KMS-11 (cell line): ENCODE measurements at regions not wholly inside any gene's neighbourhood (a gene's known extent, or its start where the extent isn't known, plus 50 kb on each side); places are given as distances from the start of the nearest gene placed in this dataset.
"Not testable (repeated sequence)": the region's sequence is repeated elsewhere in the genome, so short reads cannot be mapped to it uniquely, and the experiment has no call there.

Experiments
- H2AFZ ChIP-seq: fragments of 200-600 bp; sonication (generic); 2 replicates; pipeline ENCODE4 v1.6.1; 2016; ENCODE audit warnings: antibody characterized with exemption, mixed run types, low read depth
- H3K27ac ChIP-seq: fragments of 200-600 bp; sonication (generic); 2 replicates; pipeline ENCODE4 v1.6.1; 2016; ENCODE audit warnings: mild to moderate bottlenecking, mixed run types
- H3K27me3 ChIP-seq: fragments of 200-600 bp; sonication (generic); 2 replicates; pipeline ENCODE4 v1.6.1; 2017; ENCODE audit warnings: mild to moderate bottlenecking, low read depth, mixed run types, moderate library complexity; ENCODE audit not compliant: insufficient read depth
- H3K36me3 ChIP-seq: fragments of 200-600 bp; sonication (generic); 2 replicates; pipeline ENCODE4 v1.6.1; 2017; ENCODE audit warnings: mild to moderate bottlenecking, mixed run types; ENCODE audit not compliant: insufficient read depth
- H3K4me1 ChIP-seq: fragments of 200-600 bp; sonication (generic); 2 replicates; pipeline ENCODE4 v1.6.1; 2016; ENCODE audit warnings: mild to moderate bottlenecking, low read depth, mixed run types; ENCODE audit not compliant: poor library complexity, severe bottlenecking
- H3K4me2 ChIP-seq: fragments of 200-600 bp; sonication (generic); 2 replicates; pipeline ENCODE4 v1.7.0; 2016; ENCODE audit warnings: mild to moderate bottlenecking, mixed run types
- H3K4me3 ChIP-seq: fragments of 200-600 bp; sonication (generic); IDR thresholded peaks from 2 replicates; pipeline ENCODE4 v1.6.1; 2017; ENCODE audit warnings: low read depth, low read length, mixed read lengths; ENCODE audit not compliant: insufficient read depth
- H3K79me2 ChIP-seq: fragments of 200-600 bp; sonication (generic); 2 replicates; pipeline ENCODE4 v1.6.1; 2016; ENCODE audit warnings: low read depth, mixed run types; ENCODE audit not compliant: insufficient read depth
- H3K9ac ChIP-seq: fragments of 200-600 bp; sonication (generic); 2 replicates; pipeline ENCODE4 v1.6.1; 2016; ENCODE audit warnings: mild to moderate bottlenecking, mixed run types
- H4K20me1 ChIP-seq: fragments of 200-600 bp; sonication (generic); 2 replicates; pipeline ENCODE4 v1.6.1; 2016; ENCODE audit warnings: mild to moderate bottlenecking, mixed run types; ENCODE audit not compliant: insufficient read depth
- TF ChIP-seq, protein P1 (sequence below): fragments of 200-600 bp; sonication (generic); conservative IDR thresholded peaks from 2 replicates; pipeline ENCODE4 v1.6.1; 2017; ENCODE audit warnings: low read depth, mild to moderate bottlenecking, antibody characterized with exemption, low read length, moderate library complexity, mixed read lengths

DNA sequence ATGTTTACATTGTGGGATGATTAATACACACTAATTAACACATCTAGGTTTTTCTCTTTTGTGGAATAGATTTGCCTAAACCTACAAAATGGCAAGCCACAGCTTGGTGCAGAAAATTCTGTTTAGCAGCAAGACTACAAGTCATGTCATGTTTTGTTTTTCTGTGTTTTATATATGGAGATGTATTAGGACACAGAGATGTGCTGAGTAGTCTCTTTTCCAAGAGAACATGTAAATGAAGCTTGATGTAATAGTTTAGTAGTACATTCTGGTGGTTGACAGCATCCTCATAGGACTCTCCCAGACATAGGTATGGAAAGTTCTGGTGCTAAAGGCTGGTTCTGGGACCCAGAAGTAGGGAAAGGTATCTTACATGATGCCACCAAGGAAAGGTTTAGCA is 1345.4 kb downstream of the CDH11 start:
- Histone ChIP-seq H4K20me1 (no peaks in the 10 kb centered on the region), H3K4me3 (no peak overlapping the region), H3K27me3 (no peaks in the 10 kb centered on the region), H3K9ac (no peak overlapping the region), H3K4me1 (no peaks in the 10 kb centered on the region), H3K4me2 (no peak overlapping the region), H3K79me2 (no peaks in the 10 kb centered on the region), H2AFZ (no peak overlapping the region), H3K36me3 (no peaks in the 10 kb centered on the region), H3K27ac (no peak overlapping the region)
- TF ChIP-seq, protein P1, sequence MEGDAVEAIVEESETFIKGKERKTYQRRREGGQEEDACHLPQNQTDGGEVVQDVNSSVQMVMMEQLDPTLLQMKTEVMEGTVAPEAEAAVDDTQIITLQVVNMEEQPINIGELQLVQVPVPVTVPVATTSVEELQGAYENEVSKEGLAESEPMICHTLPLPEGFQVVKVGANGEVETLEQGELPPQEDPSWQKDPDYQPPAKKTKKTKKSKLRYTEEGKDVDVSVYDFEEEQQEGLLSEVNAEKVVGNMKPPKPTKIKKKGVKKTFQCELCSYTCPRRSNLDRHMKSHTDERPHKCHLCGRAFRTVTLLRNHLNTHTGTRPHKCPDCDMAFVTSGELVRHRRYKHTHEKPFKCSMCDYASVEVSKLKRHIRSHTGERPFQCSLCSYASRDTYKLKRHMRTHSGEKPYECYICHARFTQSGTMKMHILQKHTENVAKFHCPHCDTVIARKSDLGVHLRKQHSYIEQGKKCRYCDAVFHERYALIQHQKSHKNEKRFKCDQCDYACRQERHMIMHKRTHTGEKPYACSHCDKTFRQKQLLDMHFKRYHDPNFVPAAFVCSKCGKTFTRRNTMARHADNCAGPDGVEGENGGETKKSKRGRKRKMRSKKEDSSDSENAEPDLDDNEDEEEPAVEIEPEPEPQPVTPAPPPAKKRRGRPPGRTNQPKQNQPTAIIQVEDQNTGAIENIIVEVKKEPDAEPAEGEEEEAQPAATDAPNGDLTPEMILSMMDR, result no peak

DNA sequence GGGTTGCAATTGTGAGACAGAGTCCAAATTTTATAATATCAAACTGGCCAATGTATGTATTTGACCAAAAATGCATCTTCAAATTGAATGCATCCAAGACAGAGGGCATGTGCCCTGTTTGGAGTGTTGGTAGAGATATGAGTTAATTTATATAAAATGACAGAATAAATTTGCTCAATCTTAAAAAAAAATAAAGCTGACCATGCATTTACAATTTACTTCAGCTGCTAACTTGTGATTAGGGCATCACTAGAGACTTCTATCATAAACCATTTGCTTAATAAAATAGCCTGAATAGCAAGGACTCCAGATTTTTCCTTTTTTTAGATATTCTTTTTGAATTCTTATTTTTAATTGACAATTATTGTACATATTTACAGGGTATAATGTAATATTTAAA is 1345.8 kb downstream of the CDH11 start:
- H3K36me3 ChIP-seq, result no peaks in the 10 kb centered on the region
- H3K27ac ChIP-seq, result no peak overlapping the region
- TF ChIP-seq, protein P1, result no peak
- no peaks in the 10 kb centered on the region for H3K79me2 ChIP-seq
- no peak overlapping the region for H3K4me2 ChIP-seq
- no peak overlapping the region for H3K4me3 ChIP-seq
- no peak overlapping the region for H2AFZ ChIP-seq
- no peak overlapping the region for H3K9ac ChIP-seq
- H4K20me1 ChIP-seq, result no peaks in the 10 kb centered on the region
- H3K27me3 ChIP-seq, result no peaks in the 10 kb centered on the region
- no peaks in the 10 kb centered on the region for H3K4me1 ChIP-seq

GRCh38 chr16:63774302-63774701 is 1347.6 kb downstream of the CDH11 start:
- Histone ChIP-seq H3K36me3 (no peaks in the 10 kb centered on the region), H3K27me3 (no peaks in the 10 kb centered on the region), H3K9ac (no peak overlapping the region), H3K4me3 (no peak overlapping the region), H3K4me1 (no peaks in the 10 kb centered on the region), H3K4me2 (no peak overlapping the region), H2AFZ (no peak overlapping the region), H4K20me1 (no peaks in the 10 kb centered on the region), H3K79me2 (no peaks in the 10 kb centered on the region), H3K27ac (no peak overlapping the region)
- TF ChIP-seq, protein P1, result no peak

DNA sequence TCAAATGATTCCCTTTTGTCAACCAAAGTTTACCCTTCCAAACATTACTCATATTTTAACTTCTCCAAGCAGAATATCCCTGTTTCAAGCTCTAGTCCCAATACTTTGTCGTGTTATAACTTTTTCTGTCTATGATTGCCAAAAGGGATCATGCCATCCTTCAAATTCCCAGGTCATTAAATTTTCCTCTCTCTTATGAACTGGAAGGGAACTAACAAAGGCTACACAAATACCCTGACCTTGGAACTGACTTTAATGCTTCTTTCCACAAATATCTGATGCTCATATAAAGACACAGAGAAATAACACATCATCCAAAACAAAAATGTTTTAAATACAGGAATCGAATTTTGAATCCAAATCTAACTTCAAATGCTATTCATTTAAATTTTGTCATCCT is 1352.7 kb downstream of the CDH11 start:
- H3K9ac ChIP-seq, result no peak overlapping the region
- no peak overlapping the region for H3K4me3 ChIP-seq
- no peaks in the 10 kb centered on the region for H3K36me3 ChIP-seq
- no peaks in the 10 kb centered on the region for H4K20me1 ChIP-seq
- no peaks in the 10 kb centered on the region for H3K27me3 ChIP-seq
- TF ChIP-seq, protein P1, result no peak
- no peaks in the 10 kb centered on the region for H3K79me2 ChIP-seq
- H3K4me2 ChIP-seq, result no peak overlapping the region
- H3K27ac ChIP-seq, result no peak overlapping the region
- H3K4me1 ChIP-seq, result no peaks in the 10 kb centered on the region
- no peak overlapping the region for H2AFZ ChIP-seq

DNA sequence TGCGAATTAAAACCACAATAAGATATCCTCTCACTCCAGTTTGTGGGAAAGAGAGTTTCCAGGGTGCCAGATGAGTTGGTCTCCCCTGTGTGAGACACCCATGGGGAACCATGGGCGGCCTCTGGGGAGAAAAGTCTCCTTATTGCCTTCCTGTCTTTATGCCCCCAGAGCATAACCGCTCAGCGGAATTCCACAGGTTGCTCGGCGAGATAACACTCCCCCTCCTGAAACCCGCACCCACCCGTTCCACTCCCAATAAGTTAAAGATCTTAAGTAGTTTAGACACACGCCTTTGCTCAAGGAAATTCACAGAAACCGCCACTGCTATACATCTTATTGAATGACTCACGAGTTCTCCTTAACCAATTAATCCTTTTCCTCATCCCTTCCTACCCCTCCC is 1361.6 kb downstream of the CDH11 start:
- not testable (repeated sequence) for H3K27me3 ChIP-seq, H3K4me3 ChIP-seq, H3K79me2 ChIP-seq, H3K9ac ChIP-seq, H3K4me2 ChIP-seq, H3K27ac ChIP-seq, H4K20me1 ChIP-seq, H2AFZ ChIP-seq, H3K36me3 ChIP-seq, H3K4me1 ChIP-seq
